GM12878 (cell line): ENCODE measurements at regions not wholly inside any gene's neighbourhood (a gene's known extent, or its start where the extent isn't known, plus 50 kb on each side); places are given as distances from the start of the nearest gene placed in this dataset.
A peak's percentile ranks its signal among the peaks of the same experiment; 100 is the strongest.

Source experiments
- ATAC-seq: fragments of 200-7000 bp; cut with Tn5 transposase; 3 replicates; pipeline ENCODE4 v1.9.1; 2020; ENCODE audit warnings: mild to moderate bottlenecking, moderate library complexity
- BruUV-seq: library from RNA; stranded (reverse); fragments of 400-500 nt; replicated peaks from 2 replicates; lab custom pipeline; 2021; lab: Mats Ljungman, UMichigan
- CTCF ChIA-PET: fragments of 300-600 bp; sonication (Branson Sonifier 250); formaldehyde crosslinking; extraction: SDS; loops from one replicate; lab custom pipeline; 2021; ENCODE audit warnings: inconsistent platforms; lab: Yijun Ruan, JAX
- POLR2A ChIA-PET: fragments of 350-600 bp; formaldehyde crosslinking; extraction: SDS; loops from one replicate; lab custom pipeline; 2021; ENCODE audit warnings: inconsistent platforms; lab: Charles Lee
- RAD21 ChIA-PET: fragments of 300-600 bp; sonication (Branson Sonifier 250); formaldehyde crosslinking; loops from one replicate; lab custom pipeline; 2023; ENCODE audit warnings: antibody characterized with exemption; ENCODE audit not compliant: unreplicated experiment; lab: Charles Lee
- SMC1A ChIA-PET: fragments of 300-600 bp; sonication (Branson Sonifier 250); formaldehyde crosslinking; loops from one replicate; lab custom pipeline; 2023; ENCODE audit not compliant: unreplicated experiment, uncharacterized antibody; lab: Charles Lee
- DNase-seq: peaks from one replicate; pipeline ENCODE4 v3.0.0-alpha.2; 2011; ENCODE audit warnings: low read depth, low spot score
- FAIRE-seq: peaks from 3 replicates; lab custom pipeline; 2011; peaks lifted over from hg19 to GRCh38; lab: Jason Lieb, UNC
- H2AFZ ChIP-seq: 2 replicates; pipeline ENCODE4 v1.6.0; 2011; ENCODE audit warnings: low read depth, low read length, control low read depth; ENCODE audit not compliant: control insufficient read depth
- H3K27ac ChIP-seq: 2 replicates; pipeline ENCODE4 v1.5.1; 2011; ENCODE audit warnings: control low read depth; ENCODE audit not compliant: control insufficient read depth, insufficient read depth
- H3K27me3 ChIP-seq, 2 experiments: replicated peaks in 1 of 2; 2 replicates each; pipeline versions ENCODE4 v1.6.0 to v1.6.1; 2011; ENCODE audit warnings: low read length in 1 of 2; ENCODE audit not compliant: control insufficient read depth in 2 of 2, insufficient read depth in 2 of 2
- H3K36me3 ChIP-seq, 2 experiments: 2 replicates each; pipeline ENCODE4 v1.5.1; 2011; ENCODE audit warnings: low read length in 1 of 2; ENCODE audit not compliant: control insufficient read depth in 2 of 2, insufficient read depth in 2 of 2
- H3K4me1 ChIP-seq: 2 replicates; pipeline ENCODE4 v1.6.1; 2011; ENCODE audit warnings: mild to moderate bottlenecking, low read length, moderate library complexity, mixed read lengths; ENCODE audit not compliant: control insufficient read depth, insufficient read depth
- H3K4me2 ChIP-seq: 2 replicates; pipeline ENCODE4 v1.6.0; 2011; ENCODE audit warnings: control low read depth; ENCODE audit not compliant: control insufficient read depth, insufficient read depth
- H3K4me3 ChIP-seq: fragments of 200-600 bp; sonication (generic); 2 replicates; pipeline ENCODE4 v1.5.1; 2016
- H3K79me2 ChIP-seq: 2 replicates; pipeline ENCODE4 v1.6.0; 2011; ENCODE audit warnings: low read length; ENCODE audit not compliant: control insufficient read depth, insufficient read depth
- H3K9ac ChIP-seq: 2 replicates; pipeline ENCODE4 v1.8.0; 2011; ENCODE audit warnings: low read length, control low read depth, mixed read lengths; ENCODE audit not compliant: control insufficient read depth, insufficient read depth
- H3K9me3 ChIP-seq: replicated peaks from 3 replicates; pipeline ENCODE4 v1.5.1; 2011; ENCODE audit warnings: mild to moderate bottlenecking, low read length; ENCODE audit not compliant: control insufficient read depth, insufficient read depth
- H4K20me1 ChIP-seq: 2 replicates; pipeline ENCODE4 v1.6.0; 2011; ENCODE audit not compliant: control insufficient read depth, insufficient read depth
- BHLHE40 ChIP-seq, 2 experiments: fragments of 450-650 bp in 1 of 2; IDR thresholded peaks; 2 replicates each; pipeline ENCODE4 v1.6.1; 2011 to 2017; ENCODE audit warnings: low read depth in 2 of 2, borderline replicate concordance in 1 of 2, improper control_type of control experiment in 1 of 2, low read length in 1 of 2, mild to moderate bottlenecking in 1 of 2
- CHD1 ChIP-seq: IDR thresholded peaks from 2 replicates; pipeline ENCODE4 v1.6.1; 2012; ENCODE audit warnings: low read depth, low read length, improper control_type of control experiment
- IKZF2 ChIP-seq, 2 experiments: fragments of 450-650 bp; IDR thresholded peaks; 2 replicates each; pipeline ENCODE4 v1.6.1; 2017; ENCODE audit warnings: mild to moderate bottlenecking in 2 of 2, moderate library complexity in 2 of 2
- JUNB ChIP-seq: IDR thresholded peaks from 2 replicates; pipeline ENCODE4 v1.6.1; 2016; ENCODE audit warnings: antibody characterized with exemption, mild to moderate bottlenecking
- MXI1 ChIP-seq: fragments of 150-350 bp; IDR thresholded peaks from 2 replicates; pipeline ENCODE4 v1.6.1; 2011; ENCODE audit warnings: low read depth, mild to moderate bottlenecking, inconsistent platforms, low read length, improper control_type of control experiment
- RAD51 ChIP-seq: fragments of 450-650 bp; IDR thresholded peaks from 2 replicates; pipeline ENCODE4 v1.6.1; 2016; ENCODE audit warnings: moderate library complexity, mild to moderate bottlenecking, inconsistent platforms
- SIN3A ChIP-seq: IDR thresholded peaks from 2 replicates; pipeline ENCODE4 v1.6.1; 2012; ENCODE audit warnings: low read depth, low read length, improper control_type of control experiment
- SMAD1 ChIP-seq: fragments of 450-650 bp; IDR thresholded peaks from 2 replicates; pipeline ENCODE4 v1.6.1; 2018; ENCODE audit warnings: mild to moderate bottlenecking, low read depth; ENCODE audit not compliant: partially characterized antibody
- SPI1 ChIP-seq: IDR thresholded peaks from 2 replicates; pipeline ENCODE4 v1.6.1; 2011; ENCODE audit warnings: low read depth, mild to moderate bottlenecking, low read length, moderate library complexity, borderline replicate concordance; ENCODE audit not compliant: insufficient read depth
- SREBF2 ChIP-seq: IDR thresholded peaks from 2 replicates; pipeline ENCODE4 v1.6.1; 2012; ENCODE audit warnings: mild to moderate bottlenecking, low read length
- WRNIP1 ChIP-seq: IDR thresholded peaks from 2 replicates; pipeline ENCODE4 v1.6.1; 2011; ENCODE audit warnings: low read depth, low read length, improper control_type of control experiment, borderline replicate concordance
- WGBS: methylation state at CpG from one replicate; pipeline ENCODE4 v1.1.6; 2016; ENCODE audit warnings: low lambda C conversion rate; ENCODE audit not compliant: insufficient replicate concordance, insufficient coverage; ENCODE audit errors: missing lambda C conversion rate; 5-methylcytosine and 5-hydroxymethylcytosine counted together
- in situ Hi-C: fragments of 300-500 bp; cut with MboI; formaldehyde crosslinking; loops from 9 replicates; pipeline ENCODE4 v1.14.3; 2018; ENCODE audit warnings: mixed read lengths
- intact Hi-C: fragments of 100-400 bp; cut with micrococcal nuclease; formaldehyde crosslinking; loops from one replicate; pipeline ENCODE4 v1.14.2; 2022; ENCODE audit not compliant: unreplicated experiment
- TF ChIP-seq, protein P1 (sequence below): fragments of 450-650 bp; IDR thresholded peaks from 2 replicates; pipeline ENCODE4 v1.6.1; 2017; ENCODE audit warnings: mild to moderate bottlenecking
- TF ChIP-seq, protein P2 (sequence below): IDR thresholded peaks from 2 replicates; pipeline ENCODE4 v1.6.1; 2011; ENCODE audit warnings: borderline replicate concordance, low read depth, mild to moderate bottlenecking, moderate library complexity, low read length; ENCODE audit not compliant: insufficient read depth, poor library complexity, severe bottlenecking

DNA sequence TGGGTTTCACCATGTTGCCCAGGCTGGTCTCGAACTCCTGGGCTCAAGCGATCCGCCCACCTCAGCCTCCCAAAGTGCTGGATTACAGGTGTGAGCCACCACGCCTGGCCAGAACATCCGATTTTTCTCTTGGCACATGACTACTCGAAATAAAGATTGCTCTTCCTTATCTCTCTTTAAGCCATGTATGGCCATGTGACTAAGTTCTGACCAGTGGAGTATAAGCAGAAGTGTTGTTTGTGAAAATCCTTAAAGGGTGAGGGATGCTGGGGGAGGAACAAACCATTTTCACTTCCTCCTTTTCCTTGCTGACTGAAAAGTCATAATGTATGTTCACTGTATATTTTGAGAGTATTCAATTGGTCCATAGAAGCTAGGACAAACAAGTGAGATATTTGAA is 50.7 kb upstream of the ATF7IP start:
- H3K27me3 ChIP-seq = no peaks in the 10 kb centered on the region
- ATAC-seq = peak; percentile 69
- TF ChIP-seq BHLHE40 (IDR thresholded peaks at IDR 0.05; ENCODE audit: borderline replicate concordance in 1 of 2, low read depth in 2 of 2, low read length in 1 of 2) (peak in 1 of 2 experiments; percentile 44; a peak in 1 of 4 replicates), SMAD1 (no peak), SIN3A (no peak), MXI1 (no peak), IKZF2 (IDR thresholded peaks at IDR 0.05) (peak; percentile 32 to 34; a peak in 2 of 4 replicates), SREBF2 (no peak), SPI1 (peak; percentile 85), RAD51 (peak; percentile 78), JUNB (no peak), WRNIP1 (no peak), CHD1 (no peak)
- TF ChIP-seq, protein P1, sequence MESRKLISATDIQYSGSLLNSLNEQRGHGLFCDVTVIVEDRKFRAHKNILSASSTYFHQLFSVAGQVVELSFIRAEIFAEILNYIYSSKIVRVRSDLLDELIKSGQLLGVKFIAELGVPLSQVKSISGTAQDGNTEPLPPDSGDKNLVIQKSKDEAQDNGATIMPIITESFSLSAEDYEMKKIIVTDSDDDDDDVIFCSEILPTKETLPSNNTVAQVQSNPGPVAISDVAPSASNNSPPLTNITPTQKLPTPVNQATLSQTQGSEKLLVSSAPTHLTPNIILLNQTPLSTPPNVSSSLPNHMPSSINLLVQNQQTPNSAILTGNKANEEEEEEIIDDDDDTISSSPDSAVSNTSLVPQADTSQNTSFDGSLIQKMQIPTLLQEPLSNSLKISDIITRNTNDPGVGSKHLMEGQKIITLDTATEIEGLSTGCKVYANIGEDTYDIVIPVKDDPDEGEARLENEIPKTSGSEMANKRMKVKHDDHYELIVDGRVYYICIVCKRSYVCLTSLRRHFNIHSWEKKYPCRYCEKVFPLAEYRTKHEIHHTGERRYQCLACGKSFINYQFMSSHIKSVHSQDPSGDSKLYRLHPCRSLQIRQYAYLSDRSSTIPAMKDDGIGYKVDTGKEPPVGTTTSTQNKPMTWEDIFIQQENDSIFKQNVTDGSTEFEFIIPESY = peak; percentile 53; the same call in 1 of the 2 replicates
- TF ChIP-seq, protein P2, sequence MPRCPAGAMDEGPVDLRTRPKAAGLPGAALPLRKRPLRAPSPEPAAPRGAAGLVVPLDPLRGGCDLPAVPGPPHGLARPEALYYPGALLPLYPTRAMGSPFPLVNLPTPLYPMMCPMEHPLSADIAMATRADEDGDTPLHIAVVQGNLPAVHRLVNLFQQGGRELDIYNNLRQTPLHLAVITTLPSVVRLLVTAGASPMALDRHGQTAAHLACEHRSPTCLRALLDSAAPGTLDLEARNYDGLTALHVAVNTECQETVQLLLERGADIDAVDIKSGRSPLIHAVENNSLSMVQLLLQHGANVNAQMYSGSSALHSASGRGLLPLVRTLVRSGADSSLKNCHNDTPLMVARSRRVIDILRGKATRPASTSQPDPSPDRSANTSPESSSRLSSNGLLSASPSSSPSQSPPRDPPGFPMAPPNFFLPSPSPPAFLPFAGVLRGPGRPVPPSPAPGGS = no peak
- H3K9ac ChIP-seq = no peak overlapping the region
- peak; percentile 13 for FAIRE-seq
- no peak overlapping the region for H3K4me3 ChIP-seq
- H2AFZ ChIP-seq = no peak overlapping the region
- 89% methylated on average over 6 of the region's 6 CpGs for WGBS
- ChIA-PET POLR2A (no interaction called here), SMC1A (interaction anchor here (0.6 to 2.6 kb wide), 6 partner anchors 10 to 159 kb away, joined by 3 to 7 read pairs (median 4); no protein-coding TSS in a partner anchor), CTCF (interaction anchor here (1.1 kb wide), 1 partner anchor 14 kb away, joined by 3 read pairs; no protein-coding TSS in a partner anchor), RAD21 (interaction anchor here (1.3 kb wide), 1 partner anchor 36 kb away, joined by 3 read pairs; no protein-coding TSS in a partner anchor)
- no TSS peak for BruUV-seq
- peaks cover 3% of the 10 kb centered on the region; the same call in 2 of the 3 replicates for H3K9me3 ChIP-seq
- peak; percentile 23 for DNase-seq
- in situ Hi-C loops (no loop called here), intact Hi-C loops (no loop called here)
- H4K20me1 ChIP-seq = no peaks in the 10 kb centered on the region
- H3K79me2 ChIP-seq = no peaks in the 10 kb centered on the region
- H3K4me1 ChIP-seq = no peaks in the 10 kb centered on the region
- H3K4me2 ChIP-seq = no peak overlapping the region
- H3K36me3 ChIP-seq = no peaks in the 10 kb centered on the region
- no peak overlapping the region for H3K27ac ChIP-seq
